SU-DHL-6 (cell line): ENCODE measurements at regions not wholly inside any gene's neighbourhood (a gene's known extent, or its start where the extent isn't known, plus 50 kb on each side); places are given as distances from the start of the nearest gene placed in this dataset.
"Not testable (repeated sequence)": the region's sequence is repeated elsewhere in the genome, so short reads cannot be mapped to it uniquely, and the experiment has no call there.

Experiments
- H2AFZ ChIP-seq: fragments of 200-600 bp; sonication (generic); 2 replicates; pipeline ENCODE4 v1.6.1; 2014; ENCODE audit warnings: low read depth, mild to moderate bottlenecking, moderate library complexity, mixed read lengths, antibody characterized with exemption, low read length; ENCODE audit not compliant: severe bottlenecking
- H3F3A ChIP-seq: fragments of 200-600 bp; shearing (Covaris generic); 2 replicates; pipeline ENCODE4 v1.6.0; 2016; ENCODE audit warnings: antibody characterized with exemption, mild to moderate bottlenecking; ENCODE audit not compliant: insufficient read depth
- H3K27ac ChIP-seq: fragments of 200-600 bp; sonication (generic); 2 replicates; pipeline ENCODE4 v1.5.1; 2016; ENCODE audit warnings: low read depth, mild to moderate bottlenecking, low read length, moderate library complexity, mixed read lengths
- H3K27me3 ChIP-seq: fragments of 200-600 bp; sonication (generic), shearing (Covaris generic); 2 replicates; pipeline ENCODE4 v1.6.0; 2014; ENCODE audit warnings: mild to moderate bottlenecking, low read length
- H3K36me3 ChIP-seq: fragments of 200-600 bp; sonication (generic); 2 replicates; pipeline ENCODE4 v1.6.1; 2014; ENCODE audit warnings: mild to moderate bottlenecking, low read length, mixed read lengths
- H3K4me2 ChIP-seq: fragments of 300-600, 200-600 bp; shearing (Covaris generic), sonication (generic); 2 replicates; pipeline ENCODE4 v1.6.0; 2014; ENCODE audit warnings: low read length, low read depth, mild to moderate bottlenecking; ENCODE audit not compliant: poor library complexity, severe bottlenecking
- H3K4me3 ChIP-seq: fragments of 200-600 bp; sonication (generic); 2 replicates; pipeline ENCODE4 v1.5.1; 2014; ENCODE audit warnings: antibody characterized with exemption, low read length, mild to moderate bottlenecking, mixed read lengths; ENCODE audit not compliant: insufficient read depth, poor library complexity, severe bottlenecking
- H3K79me2 ChIP-seq: fragments of 200-600 bp; sonication (generic); 2 replicates; pipeline ENCODE4 v1.6.1; 2014; ENCODE audit warnings: mild to moderate bottlenecking, low read length, moderate library complexity; ENCODE audit not compliant: insufficient read depth
- H3K9ac ChIP-seq: fragments of 200-600 bp; sonication (generic); 2 replicates; pipeline ENCODE4 v1.7.0; 2014; ENCODE audit warnings: mild to moderate bottlenecking, low read length
- H3K9me2 ChIP-seq: fragments of 200-600 bp; sonication (generic); replicated peaks from 2 replicates; pipeline ENCODE4 v1.6.1; 2014; ENCODE audit warnings: low read length; ENCODE audit not compliant: insufficient read depth
- H3K9me3 ChIP-seq: fragments of 200-600 bp; sonication (generic); 2 replicates; pipeline ENCODE4 v1.6.1; 2014; ENCODE audit warnings: low read length, mixed read lengths; ENCODE audit not compliant: insufficient read depth
- H4K20me1 ChIP-seq: fragments of 200-600 bp; sonication (generic); 2 replicates; pipeline ENCODE4 v1.6.1; 2014; ENCODE audit warnings: low read depth, mild to moderate bottlenecking, antibody characterized with exemption, low read length, moderate library complexity, mixed read lengths
- CTCF ChIP-seq: fragments of 200-600 bp; sonication (generic); IDR thresholded peaks from one replicate; pipeline ENCODE4 v1.5.1; 2017; ENCODE audit warnings: antibody characterized with exemption, mild to moderate bottlenecking, low read length, moderate library complexity; ENCODE audit not compliant: insufficient read depth, poor library complexity, severe bottlenecking
- EZH2phosphoT487 ChIP-seq: fragments of 200-600 bp; sonication (generic), shearing (Covaris generic); conservative IDR thresholded peaks from 2 replicates; pipeline ENCODE4 v1.6.1; 2018; ENCODE audit warnings: mild to moderate bottlenecking, antibody characterized with exemption, low read length, moderate library complexity, mixed read lengths

- Histone ChIP-seq H4K20me1 (no peaks in the 10 kb centered on the region), H2AFZ (no peak overlapping the region), H3K4me2 (no peak overlapping the region), H3K79me2 (no peaks in the 10 kb centered on the region), H3K9ac (no peak overlapping the region), H3K4me3 (no peak overlapping the region), H3K9me3 (no peaks in the 10 kb centered on the region), H3K27me3 (no peaks in the 10 kb centered on the region), H3F3A (no peaks in the 10 kb centered on the region), H3K9me2 (no peaks in the 10 kb centered on the region), H3K27ac (no peak overlapping the region), H3K36me3 (no peaks in the 10 kb centered on the region)
- TF ChIP-seq CTCF = no peak
- TF ChIP-seq EZH2phosphoT487 = no peak
Observed at GRCh38 chr16:86856946-86857586, 278.7 kb downstream of the FOXL1 start.

- no peak for TF ChIP-seq EZH2phosphoT487
- TF ChIP-seq CTCF = no peak
- Histone ChIP-seq H2AFZ (no peak overlapping the region), H3K27ac (no peak overlapping the region)
Observed at GRCh38 chr16:86857807-86858206, 279.5 kb downstream of the FOXL1 start.

GRCh38 chr16:86858501-86858900 is 280.2 kb downstream of the FOXL1 start:
- no peak overlapping the region for H2AFZ ChIP-seq

More at GRCh38 chr16:86857807-86858206, 279.5 kb downstream of the FOXL1 start:
- Histone ChIP-seq H3F3A (no peaks in the 10 kb centered on the region), H4K20me1 (no peaks in the 10 kb centered on the region), H3K36me3 (no peaks in the 10 kb centered on the region), H3K4me2 (no peak overlapping the region), H3K4me3 (no peak overlapping the region), H3K9ac (no peak overlapping the region), H3K9me2 (no peaks in the 10 kb centered on the region), H3K27me3 (no peaks in the 10 kb centered on the region), H3K79me2 (no peaks in the 10 kb centered on the region), H3K9me3 (no peaks in the 10 kb centered on the region)

GRCh38 chr16:86861270-86861858 is 283.0 kb downstream of the FOXL1 start:
- not testable (repeated sequence) for H3K9me3 ChIP-seq, H3K36me3 ChIP-seq, H4K20me1 ChIP-seq, H3K79me2 ChIP-seq, H2AFZ ChIP-seq, H3K4me3 ChIP-seq, H3K27ac ChIP-seq, H3K4me2 ChIP-seq, H3K9me2 ChIP-seq, H3K27me3 ChIP-seq, H3K9ac ChIP-seq, H3F3A ChIP-seq

More at GRCh38 chr16:86858501-86858900, 280.2 kb downstream of the FOXL1 start:
- Histone ChIP-seq H3K9ac (no peak overlapping the region), H3K36me3 (no peaks in the 10 kb centered on the region), H3K27me3 (no peaks in the 10 kb centered on the region), H3F3A (no peaks in the 10 kb centered on the region), H3K9me2 (no peaks in the 10 kb centered on the region), H3K4me3 (no peak overlapping the region), H3K9me3 (no peaks in the 10 kb centered on the region), H3K79me2 (no peaks in the 10 kb centered on the region), H3K4me2 (no peak overlapping the region), H4K20me1 (no peaks in the 10 kb centered on the region), H3K27ac (no peak overlapping the region)
- no peak for TF ChIP-seq CTCF
